SK-N-SH (cell line): ENCODE measurements at regions not wholly inside any gene's neighbourhood (a gene's known extent, or its start where the extent isn't known, plus 50 kb on each side); places are given as distances from the start of the nearest gene placed in this dataset.

Source experiments
- CTCF ChIA-PET: fragments of 300-600, 350-600 bp; formaldehyde crosslinking; extraction: SDS; loops from one replicate; lab custom pipeline; 2021; lab: Yijun Ruan, JAX
- POLR2A ChIA-PET: fragments of 350-600 bp; sonication (Branson Sonifier 250); formaldehyde crosslinking; extraction: SDS; loops from one replicate; lab custom pipeline; 2020; ENCODE audit warnings: antibody characterized with exemption, inconsistent platforms; lab: Yijun Ruan, JAX
- DNase-seq: peaks from one replicate; pipeline ENCODE4 v3.0.0; 2012
- H2AFZ ChIP-seq: fragments of 200-600 bp; sonication (generic); 2 replicates; pipeline ENCODE4 v1.8.1; 2016; ENCODE audit warnings: antibody characterized with exemption, mild to moderate bottlenecking, low read depth
- H3F3A ChIP-seq: fragments of 200-600 bp; sonication (generic); replicated peaks from 2 replicates; pipeline ENCODE3; 2016; ENCODE audit warnings: antibody characterized with exemption, mild to moderate bottlenecking; ENCODE audit not compliant: insufficient read depth
- H3K27ac ChIP-seq, 2 experiments: fragments of 200-500 bp in 1 of 2; fragments of 200-600 bp in 1 of 2; sonication (Bioruptor generic) in 1 of 2; sonication (generic), shearing (Covaris generic) in 1 of 2; 2 replicates each; pipeline versions ENCODE4 v1.5.1 to v1.6.1; 2014 to 2016; ENCODE audit warnings: low read depth in 2 of 2, inconsistent platforms in 1 of 2, low read length in 1 of 2, mild to moderate bottlenecking in 1 of 2, mixed read lengths in 1 of 2
- H3K27me3 ChIP-seq: fragments of 200-600 bp; sonication (generic), shearing (Covaris generic); 2 replicates; pipeline ENCODE4 v1.6.1; 2016; ENCODE audit warnings: mixed run types; ENCODE audit not compliant: insufficient read depth
- H3K36me3 ChIP-seq, 2 experiments: fragments of 200-500 bp in 1 of 2; fragments of 200-600 bp in 1 of 2; sonication (Bioruptor generic) in 1 of 2; sonication (generic) in 1 of 2; replicated peaks in 1 of 2; 2 replicates each; pipeline versions ENCODE3 to v1.5.1; 2014 to 2016; ENCODE audit warnings: low read length in 1 of 2, mild to moderate bottlenecking in 1 of 2; ENCODE audit not compliant: insufficient read depth in 2 of 2, control insufficient read depth in 1 of 2
- H3K4me1 ChIP-seq, 2 experiments: fragments of 200-500 bp in 1 of 2; fragments of 200-600 bp in 1 of 2; sonication (Bioruptor generic) in 1 of 2; sonication (generic), shearing (Covaris generic) in 1 of 2; 2 replicates each; pipeline versions ENCODE4 v1.5.1 to v1.6.1; 2014 to 2016; ENCODE audit warnings: low read depth in 1 of 2, low read length in 1 of 2, mixed run types in 1 of 2; ENCODE audit not compliant: insufficient read depth in 2 of 2, control insufficient read depth in 1 of 2
- H3K4me2 ChIP-seq: fragments of 200-600 bp; sonication (generic), shearing (Covaris generic); 2 replicates; pipeline ENCODE4 v1.6.1; 2017; ENCODE audit warnings: mixed run types
- H3K4me3 ChIP-seq, 2 experiments: fragments of 200-500 bp in 1 of 2; fragments of 200-600 bp in 1 of 2; sonication (Bioruptor generic) in 1 of 2; sonication (generic), shearing (Covaris generic) in 1 of 2; 2 replicates each; pipeline versions ENCODE4 v1.5.1 to v1.8.1; 2014 to 2016; ENCODE audit warnings: low read depth in 2 of 2, inconsistent platforms in 1 of 2, low read length in 1 of 2, mild to moderate bottlenecking in 1 of 2, mixed read lengths in 1 of 2, moderate library complexity in 1 of 2
- H3K79me2 ChIP-seq: fragments of 200-600 bp; sonication (generic); 2 replicates; pipeline ENCODE4 v1.8.1; 2017; ENCODE audit warnings: mild to moderate bottlenecking; ENCODE audit not compliant: insufficient read depth
- H3K9ac ChIP-seq: fragments of 200-600 bp; sonication (generic); 2 replicates; pipeline ENCODE4 v1.6.1; 2017; ENCODE audit warnings: mixed run types
- H3K9me2 ChIP-seq: fragments of 200-600 bp; sonication (generic); 2 replicates; pipeline ENCODE4 v1.6.1; 2017; ENCODE audit warnings: mixed run types
- H3K9me3 ChIP-seq: fragments of 200-600 bp; sonication (generic); 2 replicates; pipeline ENCODE4 v1.6.1; 2017; ENCODE audit warnings: mixed run types, mild to moderate bottlenecking, moderate library complexity
- H4K20me1 ChIP-seq: fragments of 200-600 bp; sonication (generic); 2 replicates; pipeline ENCODE4 v1.6.1; 2017; ENCODE audit warnings: mild to moderate bottlenecking, mixed run types; ENCODE audit not compliant: insufficient read depth
- EZH2phosphoT487 ChIP-seq: fragments of 200-600 bp; sonication (generic); IDR thresholded peaks from 2 replicates; pipeline ENCODE4 v1.6.1; 2017; ENCODE audit warnings: low read depth, mixed run types, mild to moderate bottlenecking, antibody characterized with exemption, moderate library complexity, borderline replicate concordance
- FOSL2 ChIP-seq: IDR thresholded peaks from 2 replicates; pipeline ENCODE4 v1.4.0; 2012; ENCODE audit warnings: low read depth, mild to moderate bottlenecking, moderate library complexity, borderline replicate concordance
- JUND ChIP-seq: IDR thresholded peaks from 2 replicates; pipeline ENCODE4 v1.4.0; 2012
- MEF2A ChIP-seq: IDR thresholded peaks from 2 replicates; pipeline ENCODE4 v1.4.0; 2012; ENCODE audit warnings: low read depth, borderline replicate concordance
- MXI1 ChIP-seq: IDR thresholded peaks from 2 replicates; pipeline ENCODE4 v1.6.1; 2012; ENCODE audit warnings: mild to moderate bottlenecking, low read depth, low read length, improper control_type of control experiment
- NFIC ChIP-seq: IDR thresholded peaks from 2 replicates; pipeline ENCODE4 v1.4.0; 2012; ENCODE audit warnings: borderline replicate concordance
- PBX3 ChIP-seq: IDR thresholded peaks from 2 replicates; pipeline ENCODE4; 2012
- POLR2AphosphoS5 ChIP-seq: IDR thresholded peaks from 2 replicates; pipeline ENCODE4 v1.6.1; 2012; ENCODE audit warnings: low read depth, low read length
- RAD21 ChIP-seq: IDR thresholded peaks from 2 replicates; pipeline ENCODE4 v1.6.1; 2012; ENCODE audit warnings: mild to moderate bottlenecking, low read length
- RCOR1 ChIP-seq: fragments of 150-350 bp; IDR thresholded peaks from 2 replicates; pipeline ENCODE4 v1.6.1; 2017; ENCODE audit warnings: antibody characterized with exemption, low read length
- RFX5 ChIP-seq: IDR thresholded peaks from 2 replicates; pipeline ENCODE4 v1.6.1; 2012; ENCODE audit warnings: mild to moderate bottlenecking, improper control_type of control experiment, low read length
- RXRA ChIP-seq: IDR thresholded peaks from 2 replicates; pipeline ENCODE4 v1.4.0; 2012; ENCODE audit warnings: low read depth, mild to moderate bottlenecking, borderline replicate concordance
- SIN3A ChIP-seq: IDR thresholded peaks from 2 replicates; pipeline ENCODE4 v1.6.1; 2012; ENCODE audit warnings: low read depth, mild to moderate bottlenecking, low read length, moderate library complexity, borderline replicate concordance
- TAF1 ChIP-seq: IDR thresholded peaks from 2 replicates; pipeline ENCODE4 v1.6.1; 2012; ENCODE audit warnings: low read depth, mild to moderate bottlenecking, low read length, moderate library complexity, borderline replicate concordance
- TEAD4 ChIP-seq: IDR thresholded peaks from 2 replicates; pipeline ENCODE4 v1.4.0; 2012; ENCODE audit warnings: mild to moderate bottlenecking, borderline replicate concordance; ENCODE audit not compliant: insufficient read depth
- USF1 ChIP-seq: IDR thresholded peaks from 2 replicates; pipeline ENCODE4 v1.4.0; 2012; ENCODE audit warnings: low read depth, borderline replicate concordance
- YY1 ChIP-seq: IDR thresholded peaks from 2 replicates; pipeline ENCODE4 v1.4.0; 2012; ENCODE audit warnings: low read depth, mild to moderate bottlenecking
- ZBTB33 ChIP-seq: IDR thresholded peaks from 2 replicates; pipeline ENCODE4 v1.4.0; 2012; ENCODE audit warnings: low read depth, borderline replicate concordance
- WGBS: methylation state at CpG from one replicate; pipeline ENCODE4 v1.1.6; 2017; ENCODE audit warnings: low lambda C conversion rate; 5-methylcytosine and 5-hydroxymethylcytosine counted together
- TF ChIP-seq, protein P1 (sequence below): IDR thresholded peaks from 2 replicates; pipeline ENCODE4 v1.6.1; 2012; ENCODE audit warnings: mild to moderate bottlenecking, low read depth, low read length, moderate library complexity

DNA sequence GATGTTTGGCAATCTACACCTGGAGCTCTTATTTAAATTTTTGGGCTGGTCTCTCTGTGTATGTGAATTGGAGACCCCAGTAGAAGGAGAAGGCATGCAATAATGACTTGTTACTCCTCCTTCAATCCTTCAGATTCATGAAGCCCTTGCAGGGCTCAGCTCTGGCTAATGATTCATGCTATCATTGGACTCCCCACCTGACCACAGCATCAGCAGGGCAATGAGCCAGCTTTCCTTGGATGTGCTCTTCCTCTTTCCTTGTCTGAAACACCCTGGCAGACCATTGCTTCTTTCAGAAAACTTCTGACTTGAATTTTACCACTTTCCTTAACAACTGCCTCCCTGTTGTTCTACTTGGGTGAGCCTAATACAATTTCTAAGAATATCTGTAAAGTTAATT lies 1019.2 kb downstream of the AACS start:
- no peak overlapping the region for H2AFZ ChIP-seq
- POLR2A ChIA-PET: no interaction called here
- no peaks in the 10 kb centered on the region for H3K27me3 ChIP-seq
- no peaks in the 10 kb centered on the region for H3F3A ChIP-seq
- H3K9me2 ChIP-seq: no peaks in the 10 kb centered on the region
- no peaks in the 10 kb centered on the region for H4K20me1 ChIP-seq
- no peaks in the 10 kb centered on the region for H3K4me1 ChIP-seq
- no peaks in the 10 kb centered on the region for H3K36me3 ChIP-seq
- no peak overlapping the region for H3K27ac ChIP-seq
- H3K4me2 ChIP-seq: no peak overlapping the region
- no peak overlapping the region for H3K4me3 ChIP-seq
- H3K9ac ChIP-seq: no peak overlapping the region
- TF ChIP-seq TEAD4 (no peak), JUND (peak; percentile 7; the same call in 1 of the 2 replicates), EZH2phosphoT487 (no peak), USF1 (peak; percentile 52; the same call in 1 of the 2 replicates), PBX3 (0 out of 2 replicates have a peak, but pooled peaks have one; percentile 13), NFIC (peak; percentile 51; the same call in 1 of the 2 replicates)
- TF ChIP-seq, all 33 proteins: peak for 4
- Histone ChIP-seq H3K79me2 (no peaks in the 10 kb centered on the region), H3K9me3 (no peaks in the 10 kb centered on the region)
- CTCF ChIA-PET: interaction anchor here (0.7 to 1.1 kb wide), 3 partner anchors 10 to 1297 kb away, joined by 3 to 4 read pairs (median 3); no protein-coding TSS in a partner anchor
- no peak for DNase-seq

GRCh38 chr12:126086242-126086641 lies 1021.0 kb downstream of the AACS start:
- no peaks in the 10 kb centered on the region for H4K20me1 ChIP-seq
- no peak overlapping the region for H3K9ac ChIP-seq
- CTCF ChIA-PET: no interaction called here
- H3K4me2 ChIP-seq: no peak overlapping the region
- 20% methylated on average over 3 of the region's 3 CpGs for WGBS
- no peaks in the 10 kb centered on the region for H3F3A ChIP-seq
- no peaks in the 10 kb centered on the region for H3K9me2 ChIP-seq
- H3K4me1 ChIP-seq: no peaks in the 10 kb centered on the region
- POLR2A ChIA-PET: no interaction called here
- no peak overlapping the region for H2AFZ ChIP-seq
- no peak overlapping the region for H3K4me3 ChIP-seq
- no peak for DNase-seq
- H3K27me3 ChIP-seq: no peaks in the 10 kb centered on the region
- H3K79me2 ChIP-seq: no peaks in the 10 kb centered on the region
- no peak overlapping the region for H3K27ac ChIP-seq
- no peaks in the 10 kb centered on the region for H3K9me3 ChIP-seq
- no peaks in the 10 kb centered on the region for H3K36me3 ChIP-seq
- TF ChIP-seq JUND (no peak), SIN3A (no peak), RXRA (no peak), TAF1 (no peak), ZBTB33 (no peak), YY1 (no peak), RCOR1 (no peak), RAD21 (no peak), RFX5 (no peak), USF1 (no peak), MEF2A (no peak), POLR2AphosphoS5 (no peak), EZH2phosphoT487 (no peak), MXI1 (no peak), FOSL2 (no peak)
- TF ChIP-seq, protein P1, sequence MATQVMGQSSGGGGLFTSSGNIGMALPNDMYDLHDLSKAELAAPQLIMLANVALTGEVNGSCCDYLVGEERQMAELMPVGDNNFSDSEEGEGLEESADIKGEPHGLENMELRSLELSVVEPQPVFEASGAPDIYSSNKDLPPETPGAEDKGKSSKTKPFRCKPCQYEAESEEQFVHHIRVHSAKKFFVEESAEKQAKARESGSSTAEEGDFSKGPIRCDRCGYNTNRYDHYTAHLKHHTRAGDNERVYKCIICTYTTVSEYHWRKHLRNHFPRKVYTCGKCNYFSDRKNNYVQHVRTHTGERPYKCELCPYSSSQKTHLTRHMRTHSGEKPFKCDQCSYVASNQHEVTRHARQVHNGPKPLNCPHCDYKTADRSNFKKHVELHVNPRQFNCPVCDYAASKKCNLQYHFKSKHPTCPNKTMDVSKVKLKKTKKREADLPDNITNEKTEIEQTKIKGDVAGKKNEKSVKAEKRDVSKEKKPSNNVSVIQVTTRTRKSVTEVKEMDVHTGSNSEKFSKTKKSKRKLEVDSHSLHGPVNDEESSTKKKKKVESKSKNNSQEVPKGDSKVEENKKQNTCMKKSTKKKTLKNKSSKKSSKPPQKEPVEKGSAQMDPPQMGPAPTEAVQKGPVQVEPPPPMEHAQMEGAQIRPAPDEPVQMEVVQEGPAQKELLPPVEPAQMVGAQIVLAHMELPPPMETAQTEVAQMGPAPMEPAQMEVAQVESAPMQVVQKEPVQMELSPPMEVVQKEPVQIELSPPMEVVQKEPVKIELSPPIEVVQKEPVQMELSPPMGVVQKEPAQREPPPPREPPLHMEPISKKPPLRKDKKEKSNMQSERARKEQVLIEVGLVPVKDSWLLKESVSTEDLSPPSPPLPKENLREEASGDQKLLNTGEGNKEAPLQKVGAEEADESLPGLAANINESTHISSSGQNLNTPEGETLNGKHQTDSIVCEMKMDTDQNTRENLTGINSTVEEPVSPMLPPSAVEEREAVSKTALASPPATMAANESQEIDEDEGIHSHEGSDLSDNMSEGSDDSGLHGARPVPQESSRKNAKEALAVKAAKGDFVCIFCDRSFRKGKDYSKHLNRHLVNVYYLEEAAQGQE: no peak
